ENCODE measurements at regions not wholly inside any gene's neighbourhood (a gene's known extent, or its start where the extent isn't known, plus 50 kb on each side); places are given as distances from the start of the nearest gene placed in this dataset.

GRCh38 chr4:28427306-28428085 lies 1566.9 kb downstream of the STIM2 start:
- DNase-seq (ENCODE audit: low read depth), result peak; percentile 30
- no peak overlapping the region for H3K4me3 ChIP-seq (ENCODE audit: low read depth, low read length)
- no peak for TF ChIP-seq CTCF (IDR thresholded peaks at IDR 0.05; ENCODE audit: insufficient read depth, low read depth, low read length)

GRCh38 chr4:28432348-28433025 lies 1571.8 kb downstream of the STIM2 start:
- no peak for TF ChIP-seq CTCF (IDR thresholded peaks at IDR 0.05; ENCODE audit: insufficient read depth, low read depth, low read length)
- no peak overlapping the region for H3K4me3 ChIP-seq (ENCODE audit: low read depth, low read length)

GRCh38 chr4:28435314-28435713 lies 1574.7 kb downstream of the STIM2 start:
- DNase-seq (ENCODE audit: low read depth), result no peak
- no peak for TF ChIP-seq CTCF (IDR thresholded peaks at IDR 0.05; ENCODE audit: insufficient read depth, low read depth, low read length)
- H3K4me3 ChIP-seq (ENCODE audit: low read depth, low read length), result no peak overlapping the region

More at GRCh38 chr4:28432348-28433025, 1571.8 kb downstream of the STIM2 start:
- DNase-seq (ENCODE audit: low read depth), result no peak

GRCh38 chr4:28436191-28437080 lies 1575.8 kb downstream of the STIM2 start:
- no peak for TF ChIP-seq CTCF (IDR thresholded peaks at IDR 0.05; ENCODE audit: insufficient read depth, low read depth, low read length)
- no peak for DNase-seq (ENCODE audit: low read depth)
- no peak overlapping the region for H3K4me3 ChIP-seq (ENCODE audit: low read depth, low read length)

- no peak for DNase-seq (ENCODE audit: low read depth)
- H3K4me3 ChIP-seq (ENCODE audit: low read depth, low read length), result no peak overlapping the region
- TF ChIP-seq CTCF (IDR thresholded peaks at IDR 0.05; ENCODE audit: insufficient read depth, low read depth, low read length), result no peak
Measured at GRCh38 chr4:28443371-28443770, 1582.7 kb downstream of the STIM2 start.

- H3K4me3 ChIP-seq (ENCODE audit: low read depth, low read length), result no peak overlapping the region
- no peak for DNase-seq (ENCODE audit: low read depth)
Measured at GRCh38 chr4:28443801-28444412, 1583.3 kb downstream of the STIM2 start.

More at GRCh38 chr4:28443801-28444412, 1583.3 kb downstream of the STIM2 start:
- no peak for TF ChIP-seq CTCF (IDR thresholded peaks at IDR 0.05; ENCODE audit: insufficient read depth, low read depth, low read length)
